Stimulated activated CD8-positive, alpha-beta memory T cell treated with anti-CD3 and anti-CD28 coated beads, Interleukin-4, amount 100 ng/mL, for 1 hour (primary cell): ENCODE measurements at regions not wholly inside any gene's neighbourhood (a gene's known extent, or its start where the extent isn't known, plus 50 kb on each side); places are given as distances from the start of the nearest gene placed in this dataset.

Experiments used
- DNase-seq, 2 donors: peaks; one replicate each; pipeline ENCODE4 v3.0.0-alpha.2; 2020; ENCODE audit warnings: low read depth in 2 of 2, low spot score in 1 of 2

GRCh38 chr9:79129865-79130480 lies 441.8 kb upstream of the TLE4 start:
- no peak for DNase-seq

DNA sequence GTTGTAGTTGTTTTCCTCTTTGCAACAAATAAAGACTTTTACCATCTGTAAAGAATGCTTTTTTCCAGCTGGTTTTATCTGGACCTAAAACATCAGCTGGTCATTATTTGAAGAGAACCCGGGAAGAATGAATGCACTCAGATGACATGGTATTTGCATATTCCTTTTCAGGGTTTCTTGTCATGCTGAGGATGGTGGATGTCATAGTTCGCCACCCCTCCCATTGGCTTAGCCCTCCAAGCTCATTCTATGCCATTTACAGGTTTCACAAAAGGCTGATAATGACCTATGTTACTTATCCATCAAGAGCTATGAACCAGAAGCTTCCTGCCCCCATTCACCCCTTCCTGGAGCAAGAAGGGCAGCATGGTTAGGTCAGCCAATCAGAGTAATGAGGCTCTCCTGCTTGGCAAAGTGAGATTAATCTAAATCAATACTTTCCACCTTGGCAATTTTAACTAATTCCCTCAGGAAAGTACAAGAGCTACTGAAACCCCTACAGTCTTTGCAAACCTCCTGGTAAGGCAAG lies 440.5 kb upstream of the TLE4 start:
- DNase-seq, result no peak

- DNase-seq, result no peak
Observed at GRCh38 chr9:79131824-79132377, 439.9 kb upstream of the TLE4 start.

- no peak for DNase-seq
Observed at GRCh38 chr9:79134654-79135053, 437.1 kb upstream of the TLE4 start.

- DNase-seq, result no peak
Observed at GRCh38 chr9:79135681-79136415, 435.9 kb upstream of the TLE4 start.

- DNase-seq, result no peak
Observed at GRCh38 chr9:79140751-79141150, 431.0 kb upstream of the TLE4 start.

DNA sequence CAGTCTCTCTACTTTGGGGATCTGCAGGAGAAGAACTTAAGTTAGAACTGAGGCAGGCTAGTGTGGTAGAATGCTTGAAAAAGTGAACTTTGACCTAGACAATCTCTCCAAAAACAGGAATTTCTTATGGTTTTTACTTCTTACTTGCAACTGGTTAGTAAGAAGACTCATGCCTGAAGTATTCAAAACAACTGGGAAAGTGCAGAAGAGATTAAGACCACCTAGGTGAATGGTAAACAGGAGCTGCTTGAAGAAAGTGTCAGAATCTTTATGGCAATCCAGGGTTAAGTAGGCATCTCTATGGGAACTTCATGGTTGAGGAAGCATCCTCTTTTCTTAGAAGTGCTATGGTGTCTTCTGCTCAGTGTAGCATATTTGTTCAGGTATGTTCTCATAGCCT lies 428.6 kb upstream of the TLE4 start:
- DNase-seq, result no peak

DNA sequence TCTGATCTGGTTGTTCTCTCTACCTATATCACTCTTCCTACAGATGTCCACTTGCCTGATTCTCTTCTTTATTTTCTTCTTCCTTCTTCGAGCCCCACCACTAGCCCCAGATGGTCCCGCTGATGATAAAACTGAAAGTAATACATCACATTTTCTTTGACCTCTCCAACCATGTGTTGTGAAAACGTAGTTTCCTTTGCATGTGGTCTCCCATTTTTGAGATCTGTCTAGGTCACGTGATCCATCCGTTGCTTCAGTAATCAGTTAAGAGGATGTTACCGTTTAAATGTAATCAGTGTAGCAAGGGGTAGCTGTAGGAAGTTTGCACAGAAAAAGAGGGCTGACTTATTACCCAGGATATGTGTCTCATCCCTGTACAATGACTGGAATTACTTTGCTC lies 426.3 kb upstream of the TLE4 start:
- no peak for DNase-seq

- no peak for DNase-seq
Observed at GRCh38 chr9:79149585-79149984, 422.2 kb upstream of the TLE4 start.

GRCh38 chr9:79151791-79152190 lies 420.0 kb upstream of the TLE4 start:
- DNase-seq, result no peak

- DNase-seq, result no peak
Observed at GRCh38 chr9:79152306-79152705, 419.5 kb upstream of the TLE4 start.

- DNase-seq, result no peak
Observed at GRCh38 chr9:79154806-79155205, 417.0 kb upstream of the TLE4 start.

GRCh38 chr9:79155308-79155707 lies 416.5 kb upstream of the TLE4 start:
- DNase-seq, result no peak

DNA sequence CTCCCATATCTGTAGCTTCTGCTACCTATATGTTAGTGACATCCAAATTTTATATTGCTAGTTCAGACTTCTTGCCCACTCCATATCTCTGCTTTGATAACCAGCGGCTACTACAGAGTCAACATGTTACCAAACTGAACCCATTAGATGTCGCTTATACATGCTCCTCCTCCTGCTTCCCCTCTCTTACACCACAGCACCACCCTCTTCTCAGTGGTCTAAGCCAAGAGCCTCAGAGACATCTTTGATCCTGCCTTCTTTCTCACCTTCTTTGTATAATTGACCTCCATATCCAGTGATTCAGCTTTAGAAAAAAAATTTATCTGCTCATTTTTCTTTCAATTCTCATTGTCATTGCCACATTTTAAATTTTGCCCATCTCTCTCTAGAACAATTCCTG lies 408.2 kb upstream of the TLE4 start:
- DNase-seq, result no peak

DNA sequence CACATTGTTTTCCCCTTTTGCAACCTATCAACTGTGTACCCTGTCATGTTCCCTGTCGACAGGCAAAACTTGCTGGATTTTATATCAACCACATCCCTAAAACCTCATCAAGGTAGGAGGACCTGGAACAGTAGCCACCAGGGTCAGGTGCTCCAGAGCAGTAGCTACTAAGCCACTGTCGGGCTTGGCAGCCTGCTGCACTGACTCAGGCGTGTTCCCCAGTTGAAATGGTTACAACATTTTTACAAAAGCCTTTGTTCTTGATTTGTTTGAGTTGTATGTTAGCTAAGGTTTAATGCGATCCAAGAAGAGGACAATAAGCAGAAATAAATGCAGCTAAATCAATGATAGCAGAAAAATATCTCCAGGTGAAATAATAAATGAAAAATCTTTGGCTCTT lies 407.4 kb upstream of the TLE4 start:
- no peak for DNase-seq

DNA sequence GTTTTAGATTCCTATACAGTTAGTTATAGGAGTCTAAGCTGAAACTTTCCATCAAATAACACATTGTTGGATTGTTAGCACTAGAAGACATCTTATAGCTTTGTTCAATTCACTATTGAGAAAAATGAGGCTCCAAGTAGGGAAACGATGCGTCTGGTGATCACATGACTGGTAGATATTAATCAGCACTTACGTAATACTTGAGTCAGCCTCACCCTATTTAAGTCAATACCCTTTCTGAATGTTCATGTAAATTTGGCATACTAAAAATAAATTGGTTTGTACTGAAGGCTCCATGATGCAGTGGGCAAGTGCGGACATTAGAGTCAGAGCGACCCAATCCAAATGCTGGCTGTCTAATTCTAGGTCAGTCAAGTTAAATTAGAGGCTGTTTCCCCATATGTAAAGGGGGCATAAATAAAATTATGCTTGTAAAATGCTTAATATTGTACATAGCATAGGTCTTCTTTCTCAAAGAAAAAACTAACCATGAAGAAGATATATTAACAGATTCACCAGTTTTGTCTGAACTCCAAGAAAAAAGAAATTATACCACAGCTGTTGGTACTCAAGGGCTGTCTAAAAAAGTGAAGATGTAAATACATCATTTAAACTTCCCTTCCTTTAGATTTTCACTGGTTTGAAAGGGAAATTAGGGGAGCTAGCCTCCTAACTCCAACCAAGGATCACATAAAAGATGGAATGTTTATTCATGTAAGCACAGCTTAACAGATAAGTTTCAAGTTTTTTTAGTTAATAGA lies 406.6 kb upstream of the TLE4 start:
- DNase-seq, result no peak

DNA sequence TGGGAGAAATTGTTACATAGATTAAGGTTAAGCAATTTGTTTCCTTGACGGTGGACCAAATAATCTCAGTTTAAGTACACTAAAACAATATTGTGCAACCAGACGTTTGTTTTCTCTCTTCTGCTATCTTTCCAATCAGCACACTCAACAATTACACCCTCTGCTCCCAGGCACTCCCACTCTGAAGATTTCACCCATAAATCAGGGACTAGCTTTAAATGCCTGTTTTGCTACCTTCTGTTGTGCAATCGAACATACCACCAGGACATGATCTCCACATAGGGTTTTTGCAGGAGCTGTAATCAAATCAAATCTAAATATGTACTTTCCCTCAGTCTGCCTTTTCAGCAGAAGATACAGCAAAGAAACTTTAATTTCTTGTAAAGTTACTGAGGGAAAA lies 405.8 kb upstream of the TLE4 start:
- no peak for DNase-seq

DNA sequence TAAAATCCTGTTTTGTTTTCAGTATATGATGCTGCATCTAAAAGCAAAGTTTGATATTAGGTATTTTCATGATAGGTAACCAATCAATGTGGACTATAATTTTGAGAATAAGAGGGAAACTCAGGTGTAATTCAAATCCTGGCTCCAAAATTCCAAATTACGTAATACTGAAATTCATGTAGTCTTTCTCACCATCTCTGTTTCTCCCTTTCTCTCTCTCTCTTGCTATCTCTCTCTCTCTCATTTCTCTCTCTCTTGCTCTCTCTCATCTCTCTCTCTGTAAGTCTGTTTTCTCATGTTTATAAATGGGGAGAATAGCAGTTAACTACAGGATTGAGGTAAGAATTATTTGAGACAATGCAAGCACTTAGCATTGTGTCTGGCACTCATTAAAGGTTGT lies 401.1 kb upstream of the TLE4 start:
- no peak for DNase-seq

- DNase-seq, result no peak
Observed at GRCh38 chr9:79173932-79174331, 397.8 kb upstream of the TLE4 start.

- DNase-seq, result no peak
Observed at GRCh38 chr9:79176014-79176697, 395.6 kb upstream of the TLE4 start.

GRCh38 chr9:79184831-79185230 lies 386.9 kb upstream of the TLE4 start:
- no peak for DNase-seq
